ENCODE measurements at regions not wholly inside any gene's neighbourhood (a gene's known extent, or its start where the extent isn't known, plus 50 kb on each side); places are given as distances from the start of the nearest gene placed in this dataset.
A peak's percentile ranks its signal among the peaks of the same experiment; 100 is the strongest.

DNA sequence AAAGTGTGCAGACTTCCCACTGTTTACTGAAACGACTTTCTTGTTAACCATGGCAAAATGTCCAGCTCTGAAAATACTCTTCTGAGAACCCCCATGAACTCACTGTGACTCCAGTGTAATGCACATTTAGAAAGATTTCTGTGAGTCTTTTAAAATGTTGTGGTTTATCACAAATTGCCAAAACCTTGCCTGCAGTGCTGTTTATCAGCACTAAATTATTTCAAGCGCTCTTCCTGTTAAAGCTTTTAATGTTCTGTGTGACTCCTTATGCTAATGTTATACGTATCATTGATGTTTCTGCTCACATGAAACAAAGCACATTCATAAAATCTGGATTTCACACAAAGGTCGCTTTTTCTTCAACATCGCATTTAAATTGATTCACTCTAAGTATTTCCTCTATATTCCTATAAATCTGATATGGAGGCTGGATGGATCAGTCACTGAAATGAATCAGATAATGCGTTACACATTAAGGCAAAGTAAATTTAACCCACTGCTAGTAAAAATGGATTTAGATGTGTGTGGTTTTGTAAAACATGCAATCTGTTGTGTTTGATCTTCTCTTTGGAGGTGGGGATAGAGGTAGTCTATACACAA lies 521.2 kb downstream of the NYAP2 start:
- DNase-seq: peak in 2 of 3 donors; percentile 3 to 26
- no peak for ATAC-seq (ENCODE audit: insufficient read depth, low FRiP score)
- Histone ChIP-seq H3K27ac (ENCODE audit: low read depth in 1 of 2, low read length in 1 of 2) (no peak overlapping the region), H3K9ac (ENCODE audit: insufficient read depth in 1 of 2, low read length in 2 of 2) (no peak overlapping the region), H3K36me3 (ENCODE audit: control insufficient read depth in 4 of 4, insufficient read depth in 4 of 4, low read length in 4 of 4) (no peaks in the 10 kb centered on the region), H3K27me3 (ENCODE audit: control insufficient read depth in 3 of 3, insufficient read depth in 3 of 3, low read length in 2 of 3) (no peaks in the 10 kb centered on the region), H3K9me3 (ENCODE audit: control insufficient read depth in 4 of 4, insufficient read depth in 3 of 4, low read length in 3 of 4) (peaks cover 0 to 3% (median 0%) of the 10 kb centered on the region in 4 donors), H3K4me3 (no peak overlapping the region), H3K4me1 (ENCODE audit: control insufficient read depth in 5 of 5, insufficient read depth in 5 of 5, low read length in 5 of 5) (no peaks in the 10 kb centered on the region)
- WGBS, 2 donors: 78 to 84% methylated on average over 6 of the region's 6 CpGs
- TF ChIP-seq, protein P1, sequence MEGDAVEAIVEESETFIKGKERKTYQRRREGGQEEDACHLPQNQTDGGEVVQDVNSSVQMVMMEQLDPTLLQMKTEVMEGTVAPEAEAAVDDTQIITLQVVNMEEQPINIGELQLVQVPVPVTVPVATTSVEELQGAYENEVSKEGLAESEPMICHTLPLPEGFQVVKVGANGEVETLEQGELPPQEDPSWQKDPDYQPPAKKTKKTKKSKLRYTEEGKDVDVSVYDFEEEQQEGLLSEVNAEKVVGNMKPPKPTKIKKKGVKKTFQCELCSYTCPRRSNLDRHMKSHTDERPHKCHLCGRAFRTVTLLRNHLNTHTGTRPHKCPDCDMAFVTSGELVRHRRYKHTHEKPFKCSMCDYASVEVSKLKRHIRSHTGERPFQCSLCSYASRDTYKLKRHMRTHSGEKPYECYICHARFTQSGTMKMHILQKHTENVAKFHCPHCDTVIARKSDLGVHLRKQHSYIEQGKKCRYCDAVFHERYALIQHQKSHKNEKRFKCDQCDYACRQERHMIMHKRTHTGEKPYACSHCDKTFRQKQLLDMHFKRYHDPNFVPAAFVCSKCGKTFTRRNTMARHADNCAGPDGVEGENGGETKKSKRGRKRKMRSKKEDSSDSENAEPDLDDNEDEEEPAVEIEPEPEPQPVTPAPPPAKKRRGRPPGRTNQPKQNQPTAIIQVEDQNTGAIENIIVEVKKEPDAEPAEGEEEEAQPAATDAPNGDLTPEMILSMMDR (IDR thresholded peaks at IDR 0.05; ENCODE audit: control extremely low read depth, extremely low read depth): no peak

DNA sequence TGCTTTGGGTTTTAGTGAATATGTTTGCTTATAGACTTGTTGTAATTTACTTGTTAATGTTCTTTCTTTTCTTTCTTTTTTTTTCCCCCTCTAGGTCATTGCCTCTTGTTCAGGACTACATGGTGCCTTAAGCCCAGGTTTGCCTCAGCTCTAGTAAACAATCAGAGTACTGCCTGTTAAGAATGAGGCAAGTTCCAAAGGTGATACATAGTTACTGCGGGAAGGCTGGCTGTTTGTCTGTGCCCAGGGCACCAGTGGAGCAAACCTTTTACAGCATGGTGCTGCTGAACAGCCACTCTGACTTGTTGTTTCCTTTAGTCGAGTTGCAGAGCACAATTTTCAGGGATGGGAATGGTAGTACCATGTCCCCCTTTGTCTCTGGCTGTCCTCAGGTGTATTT lies 517.2 kb downstream of the NYAP2 start:
- Histone ChIP-seq H3K9ac (ENCODE audit: insufficient read depth in 1 of 2, low read length in 2 of 2) (no peak overlapping the region), H3K27me3 (ENCODE audit: control insufficient read depth in 3 of 3, insufficient read depth in 3 of 3, low read length in 2 of 3) (no peaks in the 10 kb centered on the region), H3K4me1 (ENCODE audit: control insufficient read depth in 5 of 5, insufficient read depth in 5 of 5, low read length in 5 of 5) (no peaks in the 10 kb centered on the region), H3K27ac (ENCODE audit: low read depth in 1 of 2, low read length in 1 of 2) (no peak overlapping the region), H3K9me3 (ENCODE audit: control insufficient read depth in 4 of 4, insufficient read depth in 3 of 4, low read length in 3 of 4) (peaks cover 0 to 3% (median 0%) of the 10 kb centered on the region in 4 donors), H3K4me3 (no peak overlapping the region), H3K36me3 (ENCODE audit: control insufficient read depth in 4 of 4, insufficient read depth in 4 of 4, low read length in 4 of 4) (no peaks in the 10 kb centered on the region)
- DNase-seq (no peak), ATAC-seq (ENCODE audit: insufficient read depth, low FRiP score) (no peak)
- 67 to 71% methylated on average over 2 of the region's 2 CpGs for WGBS, 2 donors
- TF ChIP-seq, protein P1 (IDR thresholded peaks at IDR 0.05; ENCODE audit: control extremely low read depth, extremely low read depth): no peak

DNA sequence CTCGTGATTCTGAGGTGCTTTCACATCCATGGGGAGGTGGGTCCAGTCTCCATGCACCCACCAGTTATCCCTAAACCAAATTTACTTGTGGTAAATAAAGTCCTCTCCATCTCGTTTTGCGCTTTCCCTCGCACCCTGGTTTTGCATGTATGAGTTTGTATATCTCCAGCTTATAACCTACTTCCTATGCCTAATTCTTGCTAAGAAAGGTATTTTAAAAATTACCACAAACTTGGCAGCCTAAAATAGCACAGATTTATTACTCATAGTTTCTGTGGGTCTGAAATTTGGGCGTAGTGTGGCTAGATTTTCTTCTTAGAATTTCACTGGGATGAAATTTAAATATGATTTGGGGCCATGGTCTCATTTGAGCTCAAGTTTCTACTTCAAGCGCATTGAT lies 511.5 kb downstream of the NYAP2 start:
- 87 to 90% methylated on average over 6 of the region's 6 CpGs for WGBS, 2 donors

More for the DNA sequence above, 511.5 kb downstream of the NYAP2 start:
- TF ChIP-seq, protein P1 (IDR thresholded peaks at IDR 0.05; ENCODE audit: control extremely low read depth, extremely low read depth): no peak
- ATAC-seq (ENCODE audit: insufficient read depth, low FRiP score) (no peak), DNase-seq (no peak)
- no peak overlapping the region for H3K9ac ChIP-seq (ENCODE audit: insufficient read depth in 1 of 2, low read length in 2 of 2)
- H3K9me3 ChIP-seq (ENCODE audit: control insufficient read depth in 4 of 4, insufficient read depth in 3 of 4, low read length in 3 of 4): no peaks in the 10 kb centered on the region
- H3K27ac ChIP-seq (ENCODE audit: low read depth in 1 of 2, low read length in 1 of 2): no peak overlapping the region
- no peaks in the 10 kb centered on the region for H3K36me3 ChIP-seq (ENCODE audit: control insufficient read depth in 4 of 4, insufficient read depth in 4 of 4, low read length in 4 of 4)
- H3K4me1 ChIP-seq (ENCODE audit: control insufficient read depth in 5 of 5, insufficient read depth in 5 of 5, low read length in 5 of 5): no peaks in the 10 kb centered on the region
- no peaks in the 10 kb centered on the region for H3K27me3 ChIP-seq (ENCODE audit: control insufficient read depth in 3 of 3, insufficient read depth in 3 of 3, low read length in 2 of 3)
- H3K4me3 ChIP-seq: no peak overlapping the region

Measured in lung (tissue), 11 donors.